ENCODE measurements at regions not wholly inside any gene's neighbourhood (a gene's known extent, or its start where the extent isn't known, plus 50 kb on each side); places are given as distances from the start of the nearest gene placed in this dataset.

- no peaks in the 10 kb centered on the region for H3K4me1 ChIP-seq (ENCODE audit: control insufficient read depth, low read length)
- H4K20me1 ChIP-seq (ENCODE audit: control insufficient read depth, insufficient read depth, low read depth, low read length) = no peaks in the 10 kb centered on the region
- H3F3A ChIP-seq (ENCODE audit: control insufficient read depth, insufficient read depth) = no peaks in the 10 kb centered on the region
- H3K36me3 ChIP-seq (ENCODE audit: control insufficient read depth, low read length) = no peaks in the 10 kb centered on the region
- H3K27me3 ChIP-seq (ENCODE audit: control insufficient read depth, low read length) = no peaks in the 10 kb centered on the region
- no peak overlapping the region for H3K4me3 ChIP-seq (ENCODE audit: low read length)
- H3K27ac ChIP-seq (ENCODE audit: low read depth, low read length) = no peak overlapping the region
- H3K9me3 ChIP-seq (ENCODE audit: control insufficient read depth, insufficient read depth, low read length) = no peaks in the 10 kb centered on the region
- H3K4me2 ChIP-seq (ENCODE audit: low read length) = no peak overlapping the region
- H3K9me2 ChIP-seq (replicated peaks; ENCODE audit: control insufficient read depth, low read length) = no peaks in the 10 kb centered on the region
- TF ChIP-seq CTCF (IDR thresholded peaks at IDR 0.05; ENCODE audit: low read depth, low read length, poor library complexity, severe bottlenecking) (no peak), EZH2phosphoT487 (IDR thresholded peaks at IDR 0.05; ENCODE audit: borderline replicate concordance, low read length) (no peak)
- no peaks in the 10 kb centered on the region for H3K79me2 ChIP-seq (ENCODE audit: control insufficient read depth, low read length)
These were observed 218.4 kb downstream of the ANXA1 start for GRCh38 chr9:73370053-73370452.

- no peak overlapping the region for H3K4me2 ChIP-seq (ENCODE audit: low read length)
These were observed 220.1 kb downstream of the ANXA1 start for GRCh38 chr9:73371801-73372200.

GRCh38 chr9:73380411-73380810 is 228.7 kb downstream of the ANXA1 start:
- H3K4me1 ChIP-seq (ENCODE audit: control insufficient read depth, low read length) = no peaks in the 10 kb centered on the region
- H3K36me3 ChIP-seq (ENCODE audit: control insufficient read depth, low read length) = no peaks in the 10 kb centered on the region
- no peak overlapping the region for H3K4me2 ChIP-seq (ENCODE audit: low read length)
- no peaks in the 10 kb centered on the region for H4K20me1 ChIP-seq (ENCODE audit: control insufficient read depth, insufficient read depth, low read depth, low read length)
- no peaks in the 10 kb centered on the region for H3F3A ChIP-seq (ENCODE audit: control insufficient read depth, insufficient read depth)
- H3K79me2 ChIP-seq (ENCODE audit: control insufficient read depth, low read length) = no peaks in the 10 kb centered on the region
- no peaks in the 10 kb centered on the region for H3K9me2 ChIP-seq (replicated peaks; ENCODE audit: control insufficient read depth, low read length)
- no peak for TF ChIP-seq CTCF (IDR thresholded peaks at IDR 0.05; ENCODE audit: low read depth, low read length, poor library complexity, severe bottlenecking)
- no peak for TF ChIP-seq EZH2phosphoT487 (IDR thresholded peaks at IDR 0.05; ENCODE audit: borderline replicate concordance, low read length)
- no peak overlapping the region for H3K27ac ChIP-seq (ENCODE audit: low read depth, low read length)
- H3K4me3 ChIP-seq (ENCODE audit: low read length) = no peak overlapping the region
- no peaks in the 10 kb centered on the region for H3K9me3 ChIP-seq (ENCODE audit: control insufficient read depth, insufficient read depth, low read length)
- H3K27me3 ChIP-seq (ENCODE audit: control insufficient read depth, low read length) = no peaks in the 10 kb centered on the region

More at GRCh38 chr9:73371801-73372200, 220.1 kb downstream of the ANXA1 start:
- no peaks in the 10 kb centered on the region for H3K79me2 ChIP-seq (ENCODE audit: control insufficient read depth, low read length)
- no peak for TF ChIP-seq CTCF (IDR thresholded peaks at IDR 0.05; ENCODE audit: low read depth, low read length, poor library complexity, severe bottlenecking)
- TF ChIP-seq EZH2phosphoT487 (IDR thresholded peaks at IDR 0.05; ENCODE audit: borderline replicate concordance, low read length) = no peak
- no peaks in the 10 kb centered on the region for H3K36me3 ChIP-seq (ENCODE audit: control insufficient read depth, low read length)
- H4K20me1 ChIP-seq (ENCODE audit: control insufficient read depth, insufficient read depth, low read depth, low read length) = no peaks in the 10 kb centered on the region
- H3K27ac ChIP-seq (ENCODE audit: low read depth, low read length) = no peak overlapping the region
- H3K4me3 ChIP-seq (ENCODE audit: low read length) = no peak overlapping the region
- no peaks in the 10 kb centered on the region for H3K9me3 ChIP-seq (ENCODE audit: control insufficient read depth, insufficient read depth, low read length)
- H3K9me2 ChIP-seq (replicated peaks; ENCODE audit: control insufficient read depth, low read length) = no peaks in the 10 kb centered on the region
- H3F3A ChIP-seq (ENCODE audit: control insufficient read depth, insufficient read depth) = no peaks in the 10 kb centered on the region
- no peaks in the 10 kb centered on the region for H3K4me1 ChIP-seq (ENCODE audit: control insufficient read depth, low read length)
- no peaks in the 10 kb centered on the region for H3K27me3 ChIP-seq (ENCODE audit: control insufficient read depth, low read length)

Measured in DOHH2 (cell line).